ENCODE measurements at regions not wholly inside any gene's neighbourhood (a gene's known extent, or its start where the extent isn't known, plus 50 kb on each side); places are given as distances from the start of the nearest gene placed in this dataset.

DNA sequence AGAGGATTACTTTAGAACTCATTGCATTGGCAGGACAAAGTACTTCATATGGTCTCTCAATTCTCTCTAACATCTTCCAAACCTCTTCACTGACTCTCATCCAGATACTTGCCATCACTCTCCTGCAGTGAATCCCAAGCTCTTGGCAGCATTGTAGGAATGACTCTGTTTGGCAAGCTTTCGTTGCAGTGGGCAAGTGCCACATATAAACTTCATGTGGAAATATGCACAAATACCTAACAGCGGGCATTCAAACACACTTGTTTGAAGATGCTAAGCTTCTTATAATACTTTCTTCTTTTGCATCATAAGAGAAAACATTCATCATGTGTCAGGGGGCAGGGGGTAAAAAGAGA is 86.2 kb upstream of the F13A1 start:
- TF ChIP-seq EP300 (IDR thresholded peaks at IDR 0.05) (no peak), POLR2A (IDR thresholded peaks at IDR 0.05) (no peak)
